Right lobe of liver (tissue), 6 donors: ENCODE measurements at regions not wholly inside any gene's neighbourhood (a gene's known extent, or its start where the extent isn't known, plus 50 kb on each side); places are given as distances from the start of the nearest gene placed in this dataset.

Source experiments
- ATAC-seq, 4 donors: fragments of 200-7000 bp; cut with Tn5 transposase; one replicate each; pipeline ENCODE4 v1.9.1; 2020; ENCODE audit warnings: mild to moderate bottlenecking in 4 of 4, moderate library complexity in 4 of 4
- DNase-seq, 3 donors: peaks; one replicate each; pipeline ENCODE4 v3.0.0-alpha.2; 2020
- H3K27ac ChIP-seq, 3 donors: fragments of 200-600 bp; one replicate each; pipeline ENCODE4 v1.8.0; 2022
- H3K27me3 ChIP-seq, 2 donors: fragments of 200-600 bp; one replicate each; pipeline ENCODE4 v1.8.0; 2022
- H3K36me3 ChIP-seq, 4 donors: fragments of 200-600 bp; sonication (generic) in 1 of 4; one replicate each; pipeline versions ENCODE4 v1.5.1 to v1.8.0; 2017 to 2022; ENCODE audit warnings: control low read depth in 1 of 4
- H3K4me1 ChIP-seq, 4 donors: fragments of 200-600 bp; sonication (generic) in 1 of 4; one replicate each; pipeline versions ENCODE4 v1.5.1 to v1.8.0; 2017 to 2022; ENCODE audit warnings: control low read depth in 1 of 4
- H3K4me3 ChIP-seq, 3 donors: fragments of 200-600 bp; one replicate each; pipeline ENCODE4 v1.8.0; 2022
- H3K9me3 ChIP-seq, 4 donors: fragments of 200-600 bp; sonication (generic) in 1 of 4; one replicate each; pipeline versions ENCODE4 v1.5.1 to v1.8.0; 2017 to 2022; ENCODE audit warnings: control low read depth in 1 of 4
- CTCF ChIP-seq, 4 donors: fragments of 200-600 bp in 3 of 4; fragments of 450-650 bp in 1 of 4; IDR thresholded peaks; one replicate each; pipeline versions ENCODE4 v1.5.1 to v1.8.0; 2016 to 2022; ENCODE audit warnings: antibody characterized with exemption in 4 of 4, mild to moderate bottlenecking in 2 of 4
- POLR2A ChIP-seq: fragments of 450-650 bp; IDR thresholded peaks from one replicate; pipeline ENCODE4 v1.6.1; 2017; ENCODE audit warnings: antibody characterized with exemption, mild to moderate bottlenecking
- WGBS: methylation state at CpG from one replicate; pipeline ENCODE4 v1.1.6; 2018; ENCODE audit warnings: low coverage, low lambda C conversion rate; ENCODE audit not compliant: insufficient coverage; ENCODE audit errors: missing lambda C conversion rate; 5-methylcytosine and 5-hydroxymethylcytosine counted together
- intact Hi-C, 2 donors: fragments of 100-400 bp; cut with DNase I; formaldehyde crosslinking; loops; one replicate each; pipeline versions ENCODE4 v1.11.2 to v1.14.1; 2022
- donor health status: DM: no; HTN: yes; CAD: no.
- donor health status: DM: no; HTN: no; CAD: no.
- donor health status: DM: no; HTN: no; CAD: no.
- donor health status: DM: no; HTN: yes; CAD: no.
- donor health status: DM: no; HTN: yes; CAD: no.

- Histone ChIP-seq H3K4me3 (no peak overlapping the region), H3K27ac (no peak overlapping the region), H3K36me3 (no peaks in the 10 kb centered on the region), H3K9me3 (no peaks in the 10 kb centered on the region), H3K27me3 (no peaks in the 10 kb centered on the region), H3K4me1 (no peaks in the 10 kb centered on the region)
- TF ChIP-seq CTCF (IDR thresholded peaks at IDR 0.05) (no peak), POLR2A (no peak)
- 44% methylated on average over 7 of the region's 7 CpGs for WGBS
- intact Hi-C loops: no loop called here
- no peak for ATAC-seq
- no peak for DNase-seq
Measured at GRCh38 chr18:7367336-7367735, 136.4 kb downstream of the LRRC30 start.

- Histone ChIP-seq H3K4me1 (no peaks in the 10 kb centered on the region), H3K27me3 (no peaks in the 10 kb centered on the region), H3K36me3 (no peaks in the 10 kb centered on the region), H3K9me3 (no peaks in the 10 kb centered on the region), H3K27ac (no peak overlapping the region), H3K4me3 (no peak overlapping the region)
- ATAC-seq: peak; percentile 41 to 48 (median 44)
- intact Hi-C loops: no loop called here
- TF ChIP-seq POLR2A (no peak), CTCF (IDR thresholded peaks at IDR 0.05) (no peak)
- no peak for DNase-seq
- 75% methylated on average over 6 of the region's 7 CpGs for WGBS
Measured at GRCh38 chr18:7369006-7369405, 138.1 kb downstream of the LRRC30 start.

GRCh38 chr18:7370375-7370774 is 139.5 kb downstream of the LRRC30 start:
- ATAC-seq (peak; percentile 6 to 52 (median 26)), DNase-seq (peak in 2 of 3 donors; percentile 31 to 46)
- no peaks in the 10 kb centered on the region for H3K4me1 ChIP-seq
- 35% methylated on average over 6 of the region's 7 CpGs for WGBS
- H3K27ac ChIP-seq: peak overlapping the region in 2 of 3 donors; percentile 24 to 57
- no peaks in the 10 kb centered on the region for H3K36me3 ChIP-seq
- TF ChIP-seq POLR2A: no peak
- TF ChIP-seq CTCF (IDR thresholded peaks at IDR 0.05): no peak
- intact Hi-C loops: no loop called here
- no peaks in the 10 kb centered on the region for H3K27me3 ChIP-seq
- H3K9me3 ChIP-seq: no peaks in the 10 kb centered on the region
- H3K4me3 ChIP-seq: no peak overlapping the region

DNA sequence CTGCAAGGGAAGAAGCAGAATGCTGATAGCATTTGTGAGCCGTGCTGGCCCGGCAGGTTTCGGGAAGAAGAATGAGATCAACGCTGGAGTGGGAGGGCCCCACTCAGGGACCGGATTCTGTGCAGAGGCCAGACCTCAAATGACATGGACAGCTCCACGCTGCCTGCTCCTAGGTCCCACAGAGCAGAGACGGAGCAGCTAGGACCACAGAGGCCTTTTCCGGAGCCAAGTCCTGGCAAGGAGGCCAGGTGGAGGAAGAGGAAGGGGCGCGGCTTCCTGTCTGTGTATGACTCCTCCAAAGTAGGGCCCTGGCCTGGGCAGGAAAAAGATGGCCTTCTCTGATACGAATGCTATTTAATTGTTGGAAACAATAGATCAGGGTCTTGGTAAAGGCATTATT is 139.9 kb downstream of the LRRC30 start:
- peak; percentile 76 to 90 (median 86) for ATAC-seq
- TF ChIP-seq CTCF (IDR thresholded peaks at IDR 0.05) (no peak), POLR2A (no peak)
- intact Hi-C loops: no loop called here
- Histone ChIP-seq H3K27me3 (no peaks in the 10 kb centered on the region), H3K27ac (no peak overlapping the region), H3K36me3 (no peaks in the 10 kb centered on the region), H3K4me1 (no peaks in the 10 kb centered on the region), H3K4me3 (no peak overlapping the region), H3K9me3 (no peaks in the 10 kb centered on the region)
- peak in 2 of 3 donors; percentile 61 to 63 for DNase-seq
- WGBS: 59% methylated on average over 6 of the region's 11 CpGs

DNA sequence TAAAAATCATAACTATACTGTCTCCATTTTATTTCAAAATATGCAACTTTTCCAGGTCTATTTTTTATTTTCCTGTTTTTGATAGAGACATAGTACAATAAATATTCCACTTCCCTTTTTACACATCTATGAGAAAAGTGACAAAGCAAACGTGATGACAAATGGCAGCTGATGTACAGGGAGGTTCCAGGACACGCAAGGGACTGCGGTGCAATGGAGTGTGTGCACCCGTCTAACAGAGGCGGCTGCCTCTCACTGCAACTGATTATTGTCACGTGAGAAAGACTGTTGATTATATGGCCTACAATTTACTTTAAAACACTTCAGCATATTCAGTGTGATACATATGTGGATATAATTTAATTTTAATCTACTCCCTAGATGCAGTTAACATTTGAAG is 142.6 kb downstream of the LRRC30 start:
- intact Hi-C loops: no loop called here

More for the DNA sequence above, 142.6 kb downstream of the LRRC30 start:
- Histone ChIP-seq H3K4me3 (no peak overlapping the region), H3K36me3 (no peaks in the 10 kb centered on the region), H3K9me3 (peaks cover 0 to 3% (median 0%) of the 10 kb centered on the region in 4 donors), H3K4me1 (no peaks in the 10 kb centered on the region), H3K27ac (no peak overlapping the region), H3K27me3 (no peaks in the 10 kb centered on the region)
- TF ChIP-seq CTCF (IDR thresholded peaks at IDR 0.05) (no peak), POLR2A (no peak)
- ATAC-seq: no peak
- DNase-seq: no peak
- 56% methylated on average over 6 of the region's 6 CpGs for WGBS
